ENCODE measurements at regions not wholly inside any gene's neighbourhood (a gene's known extent, or its start where the extent isn't known, plus 50 kb on each side); places are given as distances from the start of the nearest gene placed in this dataset.

DNA sequence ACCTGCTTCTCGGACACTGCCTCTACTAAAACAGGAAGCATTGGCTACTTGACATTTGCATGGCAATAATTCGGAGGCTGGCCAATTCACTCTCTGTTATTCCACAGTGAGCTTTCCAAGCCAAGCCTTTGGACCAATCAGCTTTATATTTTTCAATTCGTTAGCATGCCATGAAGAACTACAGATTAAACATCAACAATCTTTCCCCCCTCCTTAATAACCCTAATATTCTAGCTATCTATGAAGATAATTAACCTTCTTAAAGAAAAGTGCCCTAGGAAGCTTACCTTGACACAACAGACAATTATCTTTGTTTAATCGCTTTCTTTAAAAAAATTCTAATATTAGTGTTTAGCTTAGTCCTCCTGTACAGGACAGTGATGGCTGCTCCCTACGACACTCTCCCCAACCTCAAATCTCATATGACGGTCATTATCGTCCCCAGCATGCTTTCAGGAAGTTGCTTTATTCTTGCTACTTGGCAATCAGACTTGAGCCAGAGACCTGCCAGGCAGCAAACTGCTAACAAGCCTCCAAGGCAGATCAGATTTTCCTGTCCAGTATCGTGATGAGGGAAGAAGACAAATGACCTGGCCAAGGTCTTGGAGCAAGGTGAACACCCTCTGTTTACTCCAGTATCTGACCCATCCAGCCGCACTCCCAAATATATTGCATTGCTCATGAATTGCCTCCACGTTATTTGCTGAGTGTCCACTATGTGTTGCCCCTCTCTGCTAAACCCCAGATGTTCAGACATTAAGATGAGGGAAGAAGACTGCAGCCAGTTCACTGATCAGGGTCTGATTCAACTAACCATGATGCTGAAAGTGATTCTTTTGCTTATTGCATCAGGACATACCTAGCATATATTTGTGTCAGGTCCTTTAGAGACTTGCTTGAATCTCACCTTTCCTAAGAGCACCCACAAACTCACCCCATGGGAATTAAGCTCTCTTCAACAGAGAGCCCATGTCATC, 68.1 kb upstream of the LPP start:
- H3K27me3 ChIP-seq (ENCODE audit: insufficient read depth, low read length), result no peaks in the 10 kb centered on the region
- H3K4me3 ChIP-seq (ENCODE audit: low read depth, low read length), result no peak overlapping the region
- no peak overlapping the region for H2BK120ac ChIP-seq (ENCODE audit: insufficient read depth, low read length, poor library complexity)
- H3K4me2 ChIP-seq (ENCODE audit: low read length), result no peak overlapping the region
- no peak overlapping the region for H3K27ac ChIP-seq (ENCODE audit: low read depth, low read length)
- H2BK12ac ChIP-seq (ENCODE audit: low read length), result no peak overlapping the region
- no peak overlapping the region for H4K12ac ChIP-seq (ENCODE audit: low read depth, low read length)
- H3K9me3 ChIP-seq (ENCODE audit: insufficient read depth, low read depth, low read length), result peaks cover 2% of the 10 kb centered on the region
- no peak overlapping the region for H2BK5ac ChIP-seq (ENCODE audit: low read depth, low read length, poor library complexity)
- WGBS (ENCODE audit: extremely low coverage, insufficient coverage, insufficient read length), result no CpG with 5 or more reads among the region's 10 CpGs
- H3K4me1 ChIP-seq (ENCODE audit: control insufficient read depth in 1 of 2, insufficient read depth in 2 of 2, low read length in 2 of 2), result peaks cover 0 to 7% of the 10 kb centered on the region in 2 experiments
- H3K23ac ChIP-seq (ENCODE audit: low read length), result no peak overlapping the region
- no peak overlapping the region for H2AFZ ChIP-seq (ENCODE audit: insufficient read depth, low read length, poor library complexity)
- H3K18ac ChIP-seq (ENCODE audit: low read length), result no peak overlapping the region
- DNase-seq, result no peak
- H3K79me1 ChIP-seq (ENCODE audit: low read length), result no peaks in the 10 kb centered on the region
- H3K9ac ChIP-seq (ENCODE audit: low read length), result no peak overlapping the region
- H2AK5ac ChIP-seq (ENCODE audit: low read length), result no peak overlapping the region
- no peaks in the 10 kb centered on the region for H3K36me3 ChIP-seq (ENCODE audit: control insufficient read depth in 1 of 2, insufficient read depth in 2 of 2, low read length in 2 of 2)
- no peaks in the 10 kb centered on the region for H3K79me2 ChIP-seq (ENCODE audit: control insufficient read depth, insufficient read depth, low read length, poor library complexity)
- H4K8ac ChIP-seq (ENCODE audit: low read depth, low read length), result no peak overlapping the region
- H3K4ac ChIP-seq (ENCODE audit: low read depth, low read length), result no peak overlapping the region
- H3K14ac ChIP-seq (ENCODE audit: low read length), result no peak overlapping the region
- no peak overlapping the region for H4K91ac ChIP-seq (ENCODE audit: low read depth, low read length)

GRCh38 chr3:188088948-188089685, 64.8 kb upstream of the LPP start:
- no peak overlapping the region for H4K91ac ChIP-seq (ENCODE audit: low read depth, low read length)
- H2BK5ac ChIP-seq (ENCODE audit: low read depth, low read length, poor library complexity), result no peak overlapping the region
- H3K4ac ChIP-seq (ENCODE audit: low read depth, low read length), result no peak overlapping the region
- H3K79me1 ChIP-seq (ENCODE audit: low read length), result no peaks in the 10 kb centered on the region
- no peak overlapping the region for H4K12ac ChIP-seq (ENCODE audit: low read depth, low read length)
- H3K9me3 ChIP-seq (ENCODE audit: insufficient read depth, low read depth, low read length), result peaks cover 1% of the 10 kb centered on the region
- no peaks in the 10 kb centered on the region for H3K27me3 ChIP-seq (ENCODE audit: insufficient read depth, low read length)
- no peak overlapping the region for H3K18ac ChIP-seq (ENCODE audit: low read length)
- no peaks in the 10 kb centered on the region for H3K36me3 ChIP-seq (ENCODE audit: control insufficient read depth in 1 of 2, insufficient read depth in 2 of 2, low read length in 2 of 2)
- no peaks in the 10 kb centered on the region for H3K79me2 ChIP-seq (ENCODE audit: control insufficient read depth, insufficient read depth, low read length, poor library complexity)
- no peak overlapping the region for H4K8ac ChIP-seq (ENCODE audit: low read depth, low read length)
- no peak for DNase-seq
- H3K9ac ChIP-seq (ENCODE audit: low read length), result no peak overlapping the region
- no peak overlapping the region for H2BK120ac ChIP-seq (ENCODE audit: insufficient read depth, low read length, poor library complexity)
- no CpG with 5 or more reads among the region's 4 CpGs for WGBS (ENCODE audit: extremely low coverage, insufficient coverage, insufficient read length)
- H3K14ac ChIP-seq (ENCODE audit: low read length), result no peak overlapping the region
- no peak overlapping the region for H2AFZ ChIP-seq (ENCODE audit: insufficient read depth, low read length, poor library complexity)
- no peak overlapping the region for H3K4me2 ChIP-seq (ENCODE audit: low read length)
- H3K23ac ChIP-seq (ENCODE audit: low read length), result no peak overlapping the region
- no peaks in the 10 kb centered on the region for H3K4me1 ChIP-seq (ENCODE audit: control insufficient read depth in 1 of 2, insufficient read depth in 2 of 2, low read length in 2 of 2)
- no peak overlapping the region for H3K27ac ChIP-seq (ENCODE audit: low read depth, low read length)
- H2BK12ac ChIP-seq (ENCODE audit: low read length), result no peak overlapping the region
- H3K4me3 ChIP-seq (ENCODE audit: low read depth, low read length), result no peak overlapping the region
- no peak overlapping the region for H2AK5ac ChIP-seq (ENCODE audit: low read length)

DNA sequence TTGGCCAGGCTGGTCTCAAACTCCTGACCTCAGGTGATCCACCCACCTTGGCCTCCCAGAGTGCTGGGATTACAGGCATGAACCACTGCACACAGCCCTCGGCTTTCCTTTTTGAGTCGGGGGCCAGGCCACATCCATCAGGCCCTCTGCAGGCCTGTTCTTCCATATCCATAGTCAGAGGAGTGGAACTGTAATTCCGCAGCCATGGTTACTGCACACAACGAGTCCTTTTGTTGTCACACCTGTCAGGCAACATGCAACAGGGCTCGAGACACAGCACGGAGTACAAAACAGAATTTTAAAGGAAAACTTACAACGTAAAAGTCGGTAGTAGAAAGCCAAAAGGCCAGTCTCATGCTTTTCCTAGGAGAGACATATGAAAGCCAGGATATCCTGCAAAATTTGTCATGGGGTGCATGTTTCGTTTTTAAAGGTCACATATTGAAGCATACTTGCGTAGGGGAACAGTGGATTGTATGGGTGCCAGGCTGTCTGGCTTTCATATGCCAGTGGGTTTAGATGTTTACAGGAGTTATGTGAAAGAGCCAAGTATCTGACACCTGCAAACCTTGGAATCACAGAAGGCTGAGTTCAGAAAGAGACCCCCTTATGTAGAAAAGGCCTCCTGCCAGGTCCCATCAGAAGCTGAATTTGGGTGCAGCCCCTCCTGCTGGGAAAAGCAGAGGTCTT, 63.2 kb upstream of the LPP start:
- Histone ChIP-seq H3K9me3 (ENCODE audit: insufficient read depth, low read depth, low read length) (no peaks in the 10 kb centered on the region), H3K36me3 (ENCODE audit: control insufficient read depth in 1 of 2, insufficient read depth in 2 of 2, low read length in 2 of 2) (no peaks in the 10 kb centered on the region), H2AFZ (ENCODE audit: insufficient read depth, low read length, poor library complexity) (no peak overlapping the region), H3K4ac (ENCODE audit: low read depth, low read length) (no peak overlapping the region), H3K27me3 (ENCODE audit: insufficient read depth, low read length) (no peaks in the 10 kb centered on the region), H2BK120ac (ENCODE audit: insufficient read depth, low read length, poor library complexity) (no peak overlapping the region), H4K12ac (ENCODE audit: low read depth, low read length) (no peak overlapping the region), H3K79me2 (ENCODE audit: control insufficient read depth, insufficient read depth, low read length, poor library complexity) (no peaks in the 10 kb centered on the region), H3K23ac (ENCODE audit: low read length) (no peak overlapping the region), H3K4me3 (ENCODE audit: low read depth, low read length) (no peak overlapping the region), H2BK12ac (ENCODE audit: low read length) (no peak overlapping the region), H3K27ac (ENCODE audit: low read depth, low read length) (no peak overlapping the region), H2BK5ac (ENCODE audit: low read depth, low read length, poor library complexity) (no peak overlapping the region), H3K4me2 (ENCODE audit: low read length) (no peak overlapping the region), H3K79me1 (ENCODE audit: low read length) (no peaks in the 10 kb centered on the region), H4K91ac (ENCODE audit: low read depth, low read length) (no peak overlapping the region), H3K18ac (ENCODE audit: low read length) (no peak overlapping the region), H2AK5ac (ENCODE audit: low read length) (no peak overlapping the region), H3K14ac (ENCODE audit: low read length) (no peak overlapping the region), H4K8ac (ENCODE audit: low read depth, low read length) (no peak overlapping the region), H3K4me1 (ENCODE audit: control insufficient read depth in 1 of 2, insufficient read depth in 2 of 2, low read length in 2 of 2) (no peaks in the 10 kb centered on the region), H3K9ac (ENCODE audit: low read length) (no peak overlapping the region)
- peak in 1 of 2 donors; percentile 37 for DNase-seq
- no CpG with 5 or more reads among the region's 10 CpGs for WGBS (ENCODE audit: extremely low coverage, insufficient coverage, insufficient read length)

- no peak overlapping the region for H3K14ac ChIP-seq (ENCODE audit: low read length)
- no CpG with 5 or more reads among the region's 2 CpGs for WGBS (ENCODE audit: extremely low coverage, insufficient coverage, insufficient read length)
- no peaks in the 10 kb centered on the region for H3K36me3 ChIP-seq (ENCODE audit: control insufficient read depth in 1 of 2, insufficient read depth in 2 of 2, low read length in 2 of 2)
- H3K4me1 ChIP-seq (ENCODE audit: control insufficient read depth in 1 of 2, insufficient read depth in 2 of 2, low read length in 2 of 2), result no peaks in the 10 kb centered on the region
- no peak overlapping the region for H2BK120ac ChIP-seq (ENCODE audit: insufficient read depth, low read length, poor library complexity)
- no peak overlapping the region for H3K23ac ChIP-seq (ENCODE audit: low read length)
- DNase-seq, result no peak
- H4K91ac ChIP-seq (ENCODE audit: low read depth, low read length), result no peak overlapping the region
- no peak overlapping the region for H3K27ac ChIP-seq (ENCODE audit: low read depth, low read length)
- no peak overlapping the region for H2BK5ac ChIP-seq (ENCODE audit: low read depth, low read length, poor library complexity)
- no peak overlapping the region for H3K18ac ChIP-seq (ENCODE audit: low read length)
- H3K4me2 ChIP-seq (ENCODE audit: low read length), result no peak overlapping the region
- H3K9ac ChIP-seq (ENCODE audit: low read length), result no peak overlapping the region
- H3K79me2 ChIP-seq (ENCODE audit: control insufficient read depth, insufficient read depth, low read length, poor library complexity), result no peaks in the 10 kb centered on the region
- no peaks in the 10 kb centered on the region for H3K27me3 ChIP-seq (ENCODE audit: insufficient read depth, low read length)
- no peak overlapping the region for H2AK5ac ChIP-seq (ENCODE audit: low read length)
- no peak overlapping the region for H2BK12ac ChIP-seq (ENCODE audit: low read length)
- H3K9me3 ChIP-seq (ENCODE audit: insufficient read depth, low read depth, low read length), result no peaks in the 10 kb centered on the region
- no peak overlapping the region for H3K4ac ChIP-seq (ENCODE audit: low read depth, low read length)
- H3K4me3 ChIP-seq (ENCODE audit: low read depth, low read length), result no peak overlapping the region
- no peak overlapping the region for H2AFZ ChIP-seq (ENCODE audit: insufficient read depth, low read length, poor library complexity)
- no peak overlapping the region for H4K8ac ChIP-seq (ENCODE audit: low read depth, low read length)
- no peak overlapping the region for H4K12ac ChIP-seq (ENCODE audit: low read depth, low read length)
- H3K79me1 ChIP-seq (ENCODE audit: low read length), result no peaks in the 10 kb centered on the region
These were observed 62.2 kb upstream of the LPP start for GRCh38 chr3:188091746-188092145.
